HG02981 (cell line): ENCODE measurements at regions not wholly inside any gene's neighbourhood (a gene's known extent, or its start where the extent isn't known, plus 50 kb on each side); places are given as distances from the start of the nearest gene placed in this dataset.
A peak's percentile ranks its signal among the peaks of the same experiment; 100 is the strongest.

Experiments used
- ATAC-seq: cut with Tn5 transposase; IDR thresholded peaks from one replicate; pipeline ENCODE4 v1.9.1; 2021; ENCODE audit warnings: mild to moderate bottlenecking, moderate library complexity; ENCODE audit not compliant: unreplicated experiment

DNA sequence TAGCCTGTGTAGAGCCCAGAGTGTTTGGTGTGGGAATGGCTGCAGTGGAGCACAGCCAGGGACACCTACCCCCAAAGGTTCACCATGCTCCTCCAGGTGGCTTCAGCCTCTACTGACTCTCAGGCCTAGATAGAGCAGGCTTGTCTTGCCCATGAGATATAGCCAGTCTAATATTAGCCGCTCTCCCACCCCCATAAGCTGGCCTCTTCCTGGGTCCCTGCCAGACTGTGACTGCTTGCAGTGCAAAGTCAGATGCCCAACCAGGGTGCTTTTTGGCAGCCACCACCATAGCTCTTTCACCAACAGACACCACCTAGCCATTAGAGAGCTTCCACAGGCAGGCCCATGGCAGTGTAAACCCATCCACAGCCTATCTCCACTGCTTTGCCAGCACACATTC lies 405.3 kb downstream of the MBD2 start:
- no peak for ATAC-seq

DNA sequence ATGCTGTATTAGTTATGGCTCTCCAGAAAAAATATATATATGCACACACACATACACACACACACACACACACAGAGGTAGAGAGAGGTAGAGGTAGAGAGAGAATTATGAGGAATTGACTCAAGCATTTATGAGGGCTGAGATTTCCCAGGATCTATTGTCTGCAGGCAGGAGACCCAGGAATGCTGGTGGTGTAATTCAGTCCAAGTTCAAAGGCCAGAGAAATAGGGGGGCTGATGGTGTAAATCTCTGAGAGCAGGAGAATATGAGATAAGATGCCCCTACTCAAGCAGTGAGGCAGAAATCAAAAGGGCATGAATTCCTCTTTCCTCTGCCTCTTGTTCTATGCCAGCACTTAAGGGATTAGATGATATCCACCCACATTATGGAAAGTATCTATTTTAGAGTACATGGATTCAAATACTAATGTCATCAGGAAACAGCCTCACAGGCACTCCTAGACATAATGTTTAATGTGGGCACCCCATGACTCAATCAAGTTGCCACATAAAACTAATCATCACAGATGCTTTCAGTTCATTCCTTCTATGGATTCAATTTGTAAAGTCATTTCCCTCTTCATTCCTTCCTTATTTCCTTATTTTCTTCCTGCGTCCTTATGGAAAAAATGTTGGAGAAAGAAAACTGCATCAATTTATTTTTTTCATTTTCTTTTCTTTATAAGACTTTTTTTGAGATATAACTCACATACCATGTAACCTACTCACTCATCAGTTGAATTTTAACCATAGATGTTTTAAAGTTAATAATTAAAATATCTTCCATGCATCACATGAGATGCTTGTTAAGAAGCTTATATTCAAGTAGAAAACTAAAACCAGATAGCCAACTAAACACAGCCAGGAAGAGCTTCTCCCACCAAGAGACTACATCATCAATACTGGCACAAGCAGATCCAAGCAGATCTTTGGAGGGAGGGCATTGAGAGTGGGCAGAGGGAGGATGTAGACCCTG lies 406.2 kb downstream of the MBD2 start:
- no peak for ATAC-seq

DNA sequence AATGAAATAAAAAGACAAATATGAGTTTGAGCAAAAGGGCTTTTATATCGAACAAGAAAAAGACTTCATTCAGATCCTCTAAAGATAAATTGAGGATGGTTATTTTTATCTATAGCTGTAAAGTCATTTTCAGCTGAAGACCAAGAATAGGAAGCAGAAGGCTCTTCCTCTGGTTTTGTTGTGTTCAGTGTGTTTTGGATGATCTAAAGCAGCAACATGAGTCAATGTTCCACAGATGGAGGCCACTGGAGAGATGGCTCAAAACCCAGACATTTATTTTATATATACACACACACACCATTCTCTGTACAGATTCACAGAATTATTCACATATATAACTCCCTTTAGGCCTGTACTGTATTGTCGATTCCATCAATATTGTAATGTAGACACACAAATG lies 424.3 kb downstream of the MBD2 start:
- no peak for ATAC-seq

DNA sequence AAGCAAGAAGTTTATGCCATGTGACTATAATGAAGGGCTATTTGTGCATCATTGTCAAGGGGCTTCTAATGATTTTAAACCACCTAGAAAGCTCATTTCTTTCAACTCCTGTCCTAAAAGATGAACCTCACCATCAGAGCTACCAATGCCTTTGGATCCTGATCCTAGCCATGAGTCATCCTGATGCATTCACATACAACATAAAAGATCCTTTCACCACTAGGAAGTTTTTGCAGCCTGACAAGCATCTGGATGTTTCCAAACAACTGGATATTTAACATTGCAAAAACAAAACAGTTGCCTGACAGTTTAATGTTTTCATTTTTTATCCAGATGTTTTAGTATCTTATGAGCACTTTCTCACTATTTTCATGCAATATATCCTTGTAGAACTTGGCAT lies 425.3 kb downstream of the MBD2 start:
- no peak for ATAC-seq

DNA sequence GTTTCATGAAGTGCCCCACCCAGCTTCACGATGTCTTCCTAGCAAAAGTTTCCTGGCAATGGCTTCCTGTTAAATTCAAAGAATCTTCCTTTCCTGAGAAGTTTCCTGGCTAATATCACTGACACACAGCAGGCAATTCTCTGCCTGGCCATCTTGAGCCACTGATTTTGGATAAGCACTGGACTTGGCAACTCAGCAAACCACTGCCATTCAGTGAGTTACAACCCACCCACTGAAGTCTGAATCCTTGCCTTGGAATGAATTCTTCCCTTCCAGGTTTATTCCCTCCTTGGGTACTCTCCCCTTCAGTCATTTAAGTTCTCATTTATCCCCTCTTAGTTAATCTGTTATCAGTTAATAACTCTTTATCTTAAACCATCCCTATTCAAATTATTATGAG lies 426.0 kb downstream of the MBD2 start:
- ATAC-seq: no peak

DNA sequence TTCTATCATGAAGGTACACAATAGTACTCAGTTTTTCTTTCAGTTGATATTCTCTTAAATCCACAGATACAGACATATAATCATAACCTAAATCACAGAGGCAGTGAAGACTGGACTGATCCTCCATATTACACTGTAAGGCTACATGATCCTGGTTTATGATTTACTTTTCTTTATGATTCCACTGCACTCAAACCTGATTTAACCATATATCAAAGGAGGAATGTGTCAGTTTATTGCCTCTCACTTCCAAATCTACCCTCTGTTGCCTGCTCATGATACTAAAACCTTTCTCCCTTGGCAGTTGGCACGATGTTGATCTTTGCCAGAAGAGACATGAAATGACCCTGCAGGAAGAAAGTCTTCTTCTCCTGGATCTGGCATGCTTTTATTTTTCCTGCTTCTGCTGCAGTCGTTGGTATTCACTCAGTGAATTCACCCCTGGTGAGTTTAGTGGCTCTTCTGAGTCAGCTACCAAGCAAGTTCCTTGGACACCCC lies 426.4 kb downstream of the MBD2 start:
- no peak for ATAC-seq

DNA sequence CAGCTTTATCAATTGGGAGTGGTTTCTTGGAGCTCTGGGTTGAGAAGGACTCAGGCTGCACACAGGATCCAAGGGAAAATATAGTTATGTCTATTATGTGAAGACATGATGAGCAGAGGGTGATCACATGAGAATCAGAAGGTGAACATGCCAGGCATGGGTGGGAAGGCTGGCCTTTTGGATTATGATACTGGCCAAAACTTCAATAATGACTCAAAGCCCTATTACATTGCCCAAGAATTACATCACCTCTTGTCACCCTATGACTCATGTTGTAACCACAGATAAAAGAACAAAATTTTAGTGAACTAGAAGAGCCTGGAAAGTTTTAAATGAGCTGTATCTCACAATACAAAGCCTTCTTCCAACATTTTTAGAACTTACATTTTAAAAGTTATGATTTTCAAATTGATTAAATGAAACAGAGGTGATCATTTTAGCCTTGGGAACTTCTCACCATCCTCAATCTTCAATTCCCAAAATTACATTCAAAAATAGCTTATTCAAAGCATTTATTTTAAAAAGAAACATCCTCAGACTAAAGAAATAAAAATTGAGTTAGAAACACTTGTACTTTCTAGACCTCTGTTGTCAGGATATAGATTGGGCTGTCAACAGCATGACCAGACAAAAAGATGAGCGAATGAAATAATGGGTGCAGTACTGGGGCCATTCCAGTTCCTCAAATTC lies 428.3 kb downstream of the MBD2 start:
- ATAC-seq: peak; percentile 96

DNA sequence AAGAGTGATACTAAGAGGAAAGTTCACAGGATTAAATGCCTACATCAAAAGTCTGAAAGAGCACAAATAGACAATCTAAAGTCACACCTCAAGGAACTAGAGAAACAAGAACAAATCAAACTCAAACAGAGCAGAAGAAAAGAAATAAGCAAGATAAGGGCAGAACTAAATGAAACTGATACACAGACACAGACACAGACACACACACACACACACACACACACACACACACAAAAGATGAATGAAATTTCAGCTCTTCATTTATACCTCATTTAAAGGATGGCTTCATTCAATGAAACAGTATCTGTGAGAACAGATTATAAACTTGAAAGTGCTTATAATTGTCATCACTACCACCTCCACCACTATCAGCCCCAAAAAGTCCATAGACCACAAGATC lies 428.9 kb downstream of the MBD2 start:
- ATAC-seq: no peak

DNA sequence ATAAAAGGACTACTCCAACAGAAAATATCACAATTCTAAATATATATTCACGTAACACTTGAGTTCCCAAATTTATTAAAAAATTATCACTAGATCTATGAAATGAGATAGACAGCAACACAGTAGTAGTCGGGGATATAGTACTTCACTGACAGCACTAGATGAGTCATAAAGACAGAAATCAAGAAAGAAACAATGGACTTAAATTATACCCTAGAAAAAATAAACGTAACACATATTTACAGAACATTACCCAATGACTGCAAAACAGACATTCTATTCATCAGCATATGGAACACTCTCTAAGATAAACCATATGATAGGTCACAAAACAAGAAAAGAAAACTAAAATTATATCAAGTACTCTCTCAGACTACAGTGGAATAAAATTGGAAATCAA lies 429.4 kb downstream of the MBD2 start:
- no peak for ATAC-seq

DNA sequence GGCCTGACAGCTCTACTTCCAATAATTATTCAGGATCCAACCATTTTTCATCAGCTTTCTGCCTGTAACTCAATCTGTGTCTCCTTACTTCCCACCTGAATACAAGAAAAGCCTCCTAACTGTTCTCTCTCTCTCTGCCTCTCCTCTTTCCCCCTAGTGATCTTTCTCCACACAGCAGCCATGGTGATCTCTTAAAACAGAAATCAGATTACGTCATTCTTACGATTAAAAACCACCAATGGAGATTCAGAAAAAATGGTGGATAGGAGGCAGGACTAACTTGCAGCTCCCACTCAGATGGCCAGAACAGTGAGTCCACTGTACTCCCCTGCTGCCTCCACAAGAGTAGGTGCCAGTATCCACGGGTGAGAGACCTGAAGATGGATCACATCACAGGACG lies 431.7 kb downstream of the MBD2 start:
- ATAC-seq: no peak

DNA sequence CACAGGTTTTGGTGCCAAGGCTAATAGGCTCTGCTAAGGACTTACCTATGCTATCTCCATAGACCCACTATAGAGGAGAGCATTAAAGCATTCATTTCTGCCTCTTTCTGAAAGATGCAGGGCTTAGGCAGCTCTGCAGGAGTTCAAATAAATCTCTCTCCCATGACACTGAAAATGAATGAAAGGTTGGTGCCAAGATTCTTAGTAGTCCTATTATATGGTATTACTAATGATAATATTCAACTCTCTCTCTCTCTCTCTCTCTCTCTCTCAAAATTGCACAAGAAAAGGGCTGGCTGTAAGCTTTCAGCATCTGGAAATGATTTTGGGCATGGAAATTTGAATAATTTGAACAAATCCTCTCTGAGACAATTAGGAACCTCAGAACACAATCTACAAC lies 433.7 kb downstream of the MBD2 start:
- ATAC-seq: no peak

DNA sequence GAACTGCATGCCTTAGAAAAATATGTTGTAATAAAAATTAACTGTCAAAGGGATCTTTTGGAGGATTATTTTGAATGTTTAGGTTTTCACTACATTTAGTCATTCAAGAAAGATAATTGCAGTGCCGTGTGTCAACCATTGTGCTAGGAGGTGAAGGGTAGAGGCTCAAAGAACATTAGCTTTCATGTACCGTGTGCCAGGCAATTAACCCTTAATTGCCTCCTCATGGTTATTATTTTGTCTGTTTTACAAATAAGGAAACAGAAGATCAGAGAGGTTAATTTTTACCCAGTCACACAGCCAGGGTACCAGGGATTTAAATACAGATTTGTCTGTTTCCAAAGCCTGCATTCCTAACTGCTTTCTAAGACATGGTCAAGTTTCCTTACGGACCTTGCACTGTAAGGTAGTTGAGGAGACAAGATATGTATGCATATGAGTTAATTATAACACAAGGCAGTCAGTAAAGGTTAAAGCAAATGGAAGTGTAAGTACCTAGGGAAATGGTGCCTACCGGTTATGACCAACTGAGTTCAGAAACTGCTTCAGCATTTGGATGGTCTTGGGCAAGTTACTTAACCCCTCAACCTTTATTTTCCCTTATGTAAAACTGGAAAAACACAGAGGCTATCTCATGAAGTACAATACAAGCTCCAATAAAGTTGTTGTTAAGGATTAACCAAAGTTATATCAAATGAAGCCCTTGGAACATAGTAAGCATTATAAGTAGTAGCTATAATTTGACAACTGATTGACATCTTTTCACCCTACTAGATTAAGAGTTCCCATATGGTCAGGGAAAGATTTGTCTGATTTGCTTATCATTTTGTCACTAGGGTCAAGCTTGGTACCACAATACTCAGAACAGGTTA lies 434.9 kb downstream of the MBD2 start:
- no peak for ATAC-seq

DNA sequence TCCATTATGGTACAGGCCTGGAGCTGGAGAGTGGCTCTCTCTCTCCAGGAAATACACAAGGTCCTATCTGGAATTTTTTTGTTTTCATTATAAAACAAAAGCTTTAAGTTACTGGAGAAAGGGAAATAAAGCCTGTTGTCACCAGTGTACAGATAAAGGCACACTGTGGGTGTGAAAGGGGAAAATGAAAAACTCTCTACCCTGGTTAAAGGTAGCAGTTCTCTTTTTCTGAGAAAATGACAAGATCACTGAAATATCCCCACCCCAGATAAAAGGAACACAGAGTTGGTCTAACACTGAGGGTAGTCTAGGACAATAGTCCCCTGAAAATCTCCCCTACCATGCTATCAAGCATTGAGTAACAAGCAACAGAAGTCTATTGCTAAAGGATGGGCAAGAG lies 438.7 kb downstream of the MBD2 start:
- ATAC-seq: no peak

DNA sequence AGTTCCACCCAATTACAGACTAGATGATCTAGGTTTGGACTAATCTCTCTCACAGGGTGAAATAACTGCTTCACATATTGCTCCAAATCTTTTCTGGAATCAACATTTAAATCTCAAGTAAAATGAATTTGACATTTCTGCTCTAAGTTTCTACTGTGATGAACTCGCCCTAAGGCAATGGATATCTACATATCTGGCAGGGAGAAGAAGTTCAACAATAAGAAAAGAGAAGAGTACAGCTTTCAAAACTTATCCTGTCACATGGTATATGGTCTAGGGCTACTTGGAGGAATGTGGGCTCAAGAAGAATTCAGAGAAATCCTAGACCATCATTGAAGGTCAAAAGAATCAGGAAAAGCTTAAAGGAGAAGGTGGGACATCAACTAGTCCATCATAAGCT lies 440.2 kb downstream of the MBD2 start:
- ATAC-seq: no peak

DNA sequence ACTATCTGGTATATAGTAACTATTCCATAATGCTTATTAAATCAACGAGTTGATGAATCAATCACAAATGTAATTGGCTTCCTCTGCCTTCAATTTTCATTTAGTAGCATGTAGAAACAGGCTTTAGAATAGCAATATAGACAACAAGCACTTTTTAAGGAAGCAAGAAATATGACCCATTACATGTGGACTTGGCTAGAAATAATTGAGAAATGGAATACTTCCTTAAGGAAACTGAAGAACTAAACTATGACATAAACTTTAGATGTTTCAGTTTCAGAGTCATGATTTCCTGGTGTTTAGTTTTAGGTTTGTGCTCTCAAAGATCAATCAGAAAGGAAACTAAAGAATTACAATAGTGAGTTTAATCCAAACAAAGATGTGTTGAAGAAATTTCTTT lies 443.8 kb downstream of the MBD2 start:
- ATAC-seq: no peak

DNA sequence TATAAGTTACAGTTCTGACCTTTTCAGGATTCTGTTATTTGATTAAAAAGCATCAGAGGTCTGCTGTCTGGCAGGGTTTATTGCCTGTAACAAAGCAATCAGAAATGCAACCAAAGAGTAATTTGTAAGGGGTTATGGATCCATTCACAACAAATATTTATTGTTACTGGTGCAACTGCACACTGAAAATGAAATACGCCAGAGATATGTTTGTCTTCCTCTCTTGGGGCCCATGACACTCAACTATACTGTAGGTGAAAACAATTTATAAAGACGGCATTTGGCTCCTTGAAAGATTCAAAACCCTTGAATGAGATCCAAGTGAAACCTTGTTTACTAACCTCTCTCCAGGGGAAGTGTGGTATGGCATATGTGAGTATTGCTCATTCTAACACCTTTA lies 452.2 kb downstream of the MBD2 start:
- ATAC-seq: no peak

DNA sequence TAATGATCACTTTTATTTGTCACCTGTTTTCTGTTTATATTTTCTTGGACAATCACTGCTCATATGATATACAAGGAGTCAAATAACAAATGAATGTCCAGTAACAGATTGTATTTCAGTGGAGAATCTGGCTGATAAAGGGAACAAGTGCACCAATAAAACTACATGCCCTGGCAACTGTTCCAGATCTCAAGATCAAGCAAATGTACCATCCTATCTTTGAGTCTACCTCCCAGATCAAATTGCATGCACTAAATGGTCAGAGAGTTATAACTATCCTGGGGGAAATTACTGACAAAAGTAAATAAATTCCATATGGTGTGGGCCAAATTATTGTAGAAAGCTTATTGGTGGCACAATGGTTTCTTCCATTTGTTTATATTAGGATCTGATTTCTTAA lies 452.8 kb downstream of the MBD2 start:
- no peak for ATAC-seq

DNA sequence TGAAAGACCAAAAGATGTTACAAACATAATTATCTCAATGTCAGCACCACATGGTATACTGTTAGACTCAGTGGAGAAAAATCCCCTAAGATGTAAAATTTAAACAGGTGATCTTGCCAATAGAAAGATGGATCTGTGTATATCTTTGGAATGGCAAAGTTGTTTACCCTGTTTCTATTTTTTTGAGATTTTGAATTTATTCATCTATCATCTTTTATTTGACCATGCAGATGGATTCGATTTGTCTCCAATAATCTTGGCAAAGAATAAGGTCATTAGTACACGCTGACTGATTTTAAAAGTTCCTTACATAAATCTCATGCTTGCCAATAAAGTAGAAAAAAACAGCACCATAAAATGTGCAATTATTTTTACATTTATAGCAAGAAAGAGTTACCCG lies 459.3 kb downstream of the MBD2 start:
- no peak for ATAC-seq

DNA sequence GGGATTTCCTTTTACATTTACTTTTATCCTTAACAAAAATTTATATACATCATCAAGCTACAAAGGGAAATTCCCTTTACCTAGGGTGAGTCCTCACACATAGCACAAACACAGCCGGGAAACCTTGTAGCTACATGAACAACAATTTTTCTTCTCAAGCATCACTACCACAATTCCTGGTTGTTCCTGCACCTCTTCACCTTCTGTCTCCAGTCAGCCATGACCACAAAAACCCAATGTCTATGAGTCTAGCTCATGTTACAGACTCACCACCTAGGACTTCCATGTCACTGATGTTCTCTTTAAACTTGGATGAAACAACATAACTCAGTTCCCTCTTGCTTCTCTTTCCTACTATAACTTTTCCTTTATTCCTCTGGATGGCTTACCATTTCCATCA lies 460.4 kb downstream of the MBD2 start:
- ATAC-seq: no peak

DNA sequence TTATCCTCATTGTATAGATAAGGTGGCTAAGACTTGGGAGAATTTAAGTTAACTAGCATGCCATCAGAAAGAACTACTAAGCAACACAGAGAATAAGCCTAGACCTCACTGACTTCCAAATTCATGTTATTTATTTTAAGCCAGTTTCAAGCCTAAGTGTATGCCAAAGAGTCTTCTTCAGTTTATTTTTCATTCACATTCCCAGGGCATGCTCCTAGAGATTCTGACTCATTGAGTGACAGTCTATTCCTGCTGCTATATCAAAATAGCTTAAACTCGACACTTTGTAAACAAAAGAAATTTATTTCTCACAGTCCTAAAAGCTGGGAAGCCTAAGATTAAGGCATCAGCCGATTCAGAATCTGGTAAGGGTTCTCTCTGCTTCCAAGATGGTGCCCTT lies 467.1 kb downstream of the MBD2 start:
- no peak for ATAC-seq

DNA sequence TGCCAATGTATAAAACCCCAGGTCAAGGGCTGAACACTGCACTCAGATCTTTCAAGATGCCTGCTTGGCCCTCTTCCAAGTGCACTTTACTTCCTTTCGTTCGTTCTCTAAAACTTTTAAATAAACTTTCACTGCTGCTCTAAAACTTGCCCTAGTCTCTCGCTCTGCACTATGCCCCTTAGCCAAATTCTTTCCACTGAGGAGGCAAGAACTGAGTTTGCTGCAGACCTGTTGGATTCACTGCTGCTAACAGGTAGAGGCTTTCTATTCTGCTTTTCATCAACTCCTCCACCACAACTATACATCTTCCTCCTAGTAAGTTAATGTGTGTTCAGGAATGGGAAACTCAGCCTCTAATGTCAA lies 467.9 kb downstream of the MBD2 start:
- no peak for ATAC-seq
